G401 (cell line): ENCODE measurements at regions not wholly inside any gene's neighbourhood (a gene's known extent, or its start where the extent isn't known, plus 50 kb on each side); places are given as distances from the start of the nearest gene placed in this dataset.

ENCODE experiments used
- DNase-seq: peaks from one replicate; pipeline ENCODE4 v3.0.0-alpha.2; 2015; ENCODE audit warnings: low spot score
- in situ Hi-C: cut with HindIII; loops from 2 replicates; pipeline ENCODE4 v1.10.0; 2016; ENCODE audit warnings: low sequenced_read_pairs, mixed read lengths

DNA sequence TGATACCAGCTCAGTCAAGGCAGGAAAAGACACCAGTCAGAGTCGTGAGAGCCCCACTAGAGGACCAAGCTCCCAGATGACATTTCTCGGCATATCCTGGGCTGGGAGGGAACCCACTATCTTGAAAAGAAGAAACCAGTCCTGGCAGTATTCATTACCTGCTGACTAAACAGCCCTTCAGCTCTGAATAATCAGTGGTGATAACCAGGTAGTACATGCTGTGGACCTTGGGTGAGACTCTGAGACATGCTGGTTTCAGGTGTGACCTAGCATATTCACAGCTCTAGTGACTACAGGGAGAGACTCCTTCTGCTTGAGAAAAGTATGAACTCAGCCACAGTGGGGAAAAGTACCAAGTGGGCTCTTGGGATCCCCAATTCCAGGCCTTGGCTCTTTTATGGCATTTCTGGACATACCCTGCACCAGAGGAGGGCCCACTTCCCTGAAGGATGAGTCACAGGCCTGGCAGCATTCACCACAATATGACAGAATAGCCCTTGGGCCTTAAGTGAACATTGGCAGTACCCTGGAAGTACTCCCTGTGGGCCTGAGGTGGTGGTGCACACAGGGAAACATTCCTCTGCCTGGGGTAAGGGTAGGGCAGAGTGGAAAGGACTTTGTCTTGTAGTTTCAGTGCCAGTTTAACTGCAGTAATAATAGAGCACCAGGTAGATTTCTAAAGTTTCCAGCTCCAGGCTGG, 82.6 kb upstream of the SLC38A4 start:
- no peak for DNase-seq
- in situ Hi-C loops: no loop called here

DNA sequence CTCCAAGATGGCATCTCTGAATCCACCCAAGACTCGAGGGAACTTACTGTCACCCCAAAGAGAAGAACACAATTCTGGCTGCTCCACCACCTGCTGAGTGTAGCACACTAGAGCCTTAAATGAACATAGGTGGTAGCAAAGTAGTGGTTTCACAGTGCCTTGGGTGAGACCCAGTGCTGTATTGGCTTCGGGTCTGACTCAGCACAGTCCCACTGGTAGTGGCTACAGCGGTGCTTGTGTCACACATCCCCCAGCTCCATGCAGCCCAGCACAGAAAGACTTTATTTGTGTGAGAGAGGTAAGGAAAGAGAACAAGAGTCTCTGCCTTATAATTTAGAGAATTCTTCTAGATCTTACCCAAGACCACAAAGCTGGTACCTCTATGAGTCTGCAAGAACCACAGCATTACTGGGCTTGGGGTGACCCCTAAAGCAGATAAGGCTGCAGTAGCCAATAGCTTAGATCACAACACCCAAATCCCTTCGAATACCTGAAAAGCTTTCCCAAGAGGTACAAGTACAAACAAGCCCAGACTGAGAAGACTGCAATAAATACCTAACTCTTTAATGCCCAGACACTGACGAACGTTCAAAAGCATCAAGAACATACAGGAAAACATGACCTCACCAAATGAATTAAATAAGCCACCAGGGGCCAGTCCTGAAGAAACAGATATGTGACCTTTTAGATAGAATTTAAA, 83.3 kb upstream of the SLC38A4 start:
- DNase-seq: no peak
- in situ Hi-C loops: no loop called here

DNA sequence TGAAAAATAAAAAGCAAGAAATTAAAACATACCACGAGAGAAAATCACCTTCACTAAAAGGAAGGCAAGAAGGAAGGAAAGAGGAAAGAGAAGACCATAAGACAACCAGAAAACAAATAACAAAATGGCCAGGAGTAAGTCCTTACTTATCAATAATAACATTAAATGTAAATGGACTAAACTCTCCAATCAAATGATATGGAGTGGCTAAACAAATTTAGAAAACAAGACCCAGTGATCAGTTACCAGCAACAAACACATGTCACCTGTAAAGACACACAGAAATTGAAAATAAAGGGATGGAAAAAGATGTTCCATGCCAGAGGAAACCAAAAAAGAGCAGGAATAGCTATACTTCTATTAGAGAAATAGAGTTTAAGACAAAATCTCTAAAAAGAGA, 85.0 kb upstream of the SLC38A4 start:
- in situ Hi-C loops: no loop called here

DNA sequence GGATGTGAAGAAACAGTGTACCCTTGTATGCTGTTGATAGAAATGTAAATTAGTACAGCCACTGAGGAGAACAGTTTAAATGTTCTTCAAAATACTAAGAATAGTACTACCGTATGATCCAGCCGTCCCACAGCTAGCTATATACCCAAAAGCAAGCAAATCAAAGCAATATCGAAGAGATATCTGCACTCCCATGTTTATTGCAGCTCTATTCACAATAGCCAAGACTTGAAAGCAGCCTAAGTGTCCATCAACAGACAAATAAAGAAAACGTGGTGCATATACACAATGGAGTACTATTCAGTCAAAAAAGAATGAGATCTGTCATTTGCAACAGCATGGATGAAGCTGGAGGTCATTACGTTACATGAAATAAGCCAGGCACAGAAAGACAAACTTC, 88.5 kb upstream of the SLC38A4 start:
- in situ Hi-C loops: no loop called here
- DNase-seq: no peak

More for the DNA sequence above, 85.0 kb upstream of the SLC38A4 start:
- DNase-seq: no peak

- no peak for DNase-seq
- in situ Hi-C loops: no loop called here
Measured at GRCh38 chr12:46915082-46915481, 89.3 kb upstream of the SLC38A4 start.

DNA sequence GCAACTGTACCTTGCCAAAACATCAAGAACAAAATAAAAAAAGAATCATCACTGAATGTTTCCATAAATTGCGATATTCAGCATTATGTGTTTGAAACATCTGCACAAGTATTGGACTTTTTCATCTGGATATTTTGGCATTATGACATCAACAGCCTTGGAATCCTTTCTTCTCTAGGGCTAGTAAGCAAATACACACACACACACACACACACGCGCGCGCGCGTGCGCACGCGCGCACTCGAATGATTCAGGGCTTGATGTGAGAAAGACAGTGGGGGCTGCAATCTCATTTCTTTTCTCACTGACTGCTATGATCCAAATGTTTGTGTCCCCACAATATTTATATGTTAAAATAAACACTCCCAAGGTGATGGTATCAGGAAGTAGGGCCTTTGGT, 90.0 kb upstream of the SLC38A4 start:
- no peak for DNase-seq
- in situ Hi-C loops: no loop called here

- in situ Hi-C loops: no loop called here
- no peak for DNase-seq
Measured at GRCh38 chr12:46916796-46917419, 91.1 kb upstream of the SLC38A4 start.

GRCh38 chr12:46917821-46918220, 92.0 kb upstream of the SLC38A4 start:
- DNase-seq: no peak
- in situ Hi-C loops: no loop called here

GRCh38 chr12:46918631-46919030, 92.8 kb upstream of the SLC38A4 start:
- in situ Hi-C loops: no loop called here
- DNase-seq: no peak

DNA sequence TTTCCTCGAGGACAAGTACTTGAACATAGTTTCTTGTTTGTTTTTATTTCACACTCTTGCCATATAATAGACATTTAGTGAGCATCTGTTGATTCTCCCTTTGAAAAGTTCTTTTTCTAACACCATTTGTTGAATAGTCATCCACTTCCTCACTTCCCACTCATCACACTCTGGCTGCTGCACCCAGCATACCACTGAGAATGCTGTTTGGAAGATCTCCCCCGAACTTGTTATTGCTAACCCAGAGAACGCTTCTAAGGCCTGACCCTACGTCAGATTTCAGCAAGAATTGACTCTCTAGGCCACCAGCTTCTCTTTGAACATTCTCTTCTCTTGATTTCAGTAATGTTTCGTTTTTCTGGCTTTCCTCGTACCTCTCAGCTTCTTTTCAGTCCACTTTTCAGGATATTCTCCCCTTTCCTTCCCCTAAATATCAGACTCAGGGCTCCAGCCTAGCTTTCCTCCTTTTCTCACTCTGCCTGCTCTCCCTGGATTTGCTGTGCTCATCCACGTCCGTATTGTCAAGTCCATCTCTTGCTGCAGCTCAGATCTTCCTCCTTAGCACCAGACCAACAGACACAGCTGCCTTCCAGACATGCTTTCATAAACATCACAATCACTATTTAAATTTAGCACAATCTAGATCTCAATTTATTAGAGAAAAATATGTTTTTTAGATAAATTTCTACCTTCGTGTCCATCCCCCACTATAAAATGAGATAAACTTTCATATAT, 94.0 kb upstream of the SLC38A4 start:
- no peak for DNase-seq
- in situ Hi-C loops: no loop called here

- DNase-seq: no peak
- in situ Hi-C loops: no loop called here
Measured at GRCh38 chr12:46920499-46920898, 94.7 kb upstream of the SLC38A4 start.

GRCh38 chr12:46921048-46921763, 95.4 kb upstream of the SLC38A4 start:
- no peak for DNase-seq
- in situ Hi-C loops: no loop called here

DNA sequence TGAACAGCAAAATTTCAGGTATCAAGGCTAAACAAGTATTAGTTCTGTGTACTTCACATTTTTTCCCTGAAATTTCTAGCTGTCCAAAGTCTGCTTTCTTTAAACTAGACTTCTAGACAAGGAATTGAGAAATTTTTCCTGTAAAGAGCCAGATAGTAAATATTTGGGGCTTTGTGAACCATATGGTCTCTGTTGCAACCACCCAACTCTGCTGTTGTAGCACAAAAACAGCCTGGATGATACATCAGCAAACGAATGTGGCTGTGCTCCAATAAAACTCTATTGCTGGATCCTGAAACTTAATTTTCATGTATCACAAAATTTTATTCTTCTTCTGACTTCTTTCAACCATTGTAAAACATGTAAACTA, 96.0 kb upstream of the SLC38A4 start:
- no peak for DNase-seq
- in situ Hi-C loops: no loop called here

DNA sequence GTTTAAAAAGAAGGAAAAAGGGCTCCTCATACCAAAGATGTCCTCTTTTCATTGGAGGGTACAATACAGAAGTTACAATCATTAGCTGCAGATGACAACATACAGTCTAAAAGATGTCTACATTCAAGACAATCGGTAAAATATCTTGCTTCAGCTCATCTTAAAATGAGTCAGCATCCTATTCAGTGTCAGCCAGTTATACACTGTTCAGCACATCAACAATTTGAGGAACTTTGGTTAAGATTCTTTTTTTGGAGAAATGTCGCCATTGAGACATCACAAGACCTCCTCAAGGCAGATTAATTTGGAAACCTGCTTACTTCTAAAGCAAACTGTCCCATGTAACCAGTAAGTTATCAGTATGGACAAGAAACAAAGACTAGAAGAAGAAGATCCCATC, 100.7 kb upstream of the SLC38A4 start:
- DNase-seq: no peak
- in situ Hi-C loops: no loop called here

- DNase-seq: no peak
- in situ Hi-C loops: no loop called here
Measured at GRCh38 chr12:46930101-46930500, 104.3 kb upstream of the SLC38A4 start.

DNA sequence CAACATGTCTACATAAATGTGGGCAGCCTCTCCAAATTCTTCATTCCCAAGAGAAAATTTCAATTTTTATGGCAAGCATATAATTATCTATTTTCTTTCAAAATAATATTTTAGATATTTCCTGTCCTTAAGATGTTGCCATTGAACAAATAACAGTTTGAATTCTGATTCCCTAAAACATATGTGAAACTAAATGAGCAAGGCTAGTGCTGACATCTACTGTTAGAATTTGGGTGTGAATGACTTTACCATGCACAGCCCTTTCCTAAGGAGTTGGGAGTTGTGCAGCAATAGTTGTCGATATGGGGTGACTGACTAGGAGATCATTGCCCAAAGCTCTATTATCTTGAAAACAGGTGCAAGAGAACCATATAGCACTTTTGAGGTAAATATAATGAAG, 108.2 kb upstream of the SLC38A4 start:
- in situ Hi-C loops: no loop called here
- DNase-seq: peak; percentile 25

DNA sequence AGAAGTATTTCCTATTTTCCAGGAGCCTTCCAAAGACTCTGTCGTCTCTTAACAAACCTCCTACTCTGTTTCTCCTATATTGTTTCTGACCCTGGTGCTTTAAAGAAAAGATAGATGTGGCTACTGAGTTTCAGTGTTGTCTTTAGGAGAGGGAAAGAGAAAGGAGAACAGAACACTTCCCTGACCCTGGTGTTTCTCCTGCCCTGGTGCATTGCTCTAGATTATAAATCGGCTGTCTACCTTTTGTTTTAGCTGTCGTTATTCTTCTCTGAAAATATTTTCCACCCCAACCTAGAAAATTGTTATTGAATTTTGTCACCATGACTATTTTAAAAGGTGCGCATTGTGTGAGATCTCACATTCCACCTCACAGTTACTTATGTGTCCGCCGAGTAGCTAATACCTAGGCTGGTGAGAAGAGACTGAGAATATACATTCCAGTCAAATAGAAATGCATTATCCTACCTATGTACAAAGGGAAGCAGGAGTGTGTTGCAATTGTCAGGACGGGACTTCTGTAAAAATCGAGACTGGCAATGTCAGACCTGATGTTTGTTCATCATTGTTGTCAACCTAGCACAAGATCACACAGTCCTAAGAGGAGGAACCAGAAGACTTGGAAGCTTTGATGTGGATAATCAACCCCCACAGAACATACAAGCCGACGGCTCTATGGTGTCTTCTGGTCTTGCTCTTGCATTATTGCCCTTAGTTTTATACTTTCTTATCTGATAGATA, 108.7 kb upstream of the SLC38A4 start:
- DNase-seq: no peak
- in situ Hi-C loops: no loop called here

GRCh38 chr12:46935271-46935847, 109.6 kb upstream of the SLC38A4 start:
- in situ Hi-C loops: no loop called here
- no peak for DNase-seq
